K562 (cell line): ENCODE measurements at regions not wholly inside any gene's neighbourhood (a gene's known extent, or its start where the extent isn't known, plus 50 kb on each side); places are given as distances from the start of the nearest gene placed in this dataset.

Experiments
- ARID2 ChIP-seq: fragments of 450-650 bp; IDR thresholded peaks from 2 replicates; pipeline ENCODE4 v1.6.1; 2017; ENCODE audit warnings: antibody characterized with exemption, mild to moderate bottlenecking
- MAZ ChIP-seq, 2 experiments: fragments of 450-650 bp in 1 of 2; sonication (generic) in 1 of 2; formaldehyde crosslinking; IDR thresholded peaks in 1 of 2; conservative IDR thresholded peaks in 1 of 2; 2 replicates each; pipeline versions ENCODE4 v1.4.0 to v1.5.0; 2020; ENCODE audit warnings: mild to moderate bottlenecking in 1 of 2, missing genetic modification reagents in 1 of 2
- PBX2 ChIP-seq, 2 experiments: IDR thresholded peaks in 1 of 2; conservative IDR thresholded peaks in 1 of 2; 2 replicates each; pipeline ENCODE4 v1.6.1; 2016; ENCODE audit warnings: low read depth in 2 of 2, mild to moderate bottlenecking in 1 of 2, missing compliant biosample characterization in 1 of 2, missing genetic modification characterization in 1 of 2, moderate library complexity in 1 of 2
- RBM22 ChIP-seq: fragments of 200-400 bp; formaldehyde crosslinking; IDR thresholded peaks from 2 replicates; pipeline ENCODE4 v1.6.1; 2018; ENCODE audit warnings: low read length, low read depth; ENCODE audit not compliant: poor library complexity, severe bottlenecking
- SOX6 ChIP-seq: fragments of 450-650 bp; IDR thresholded peaks from 2 replicates; pipeline ENCODE4 v1.6.1; 2014; ENCODE audit warnings: mild to moderate bottlenecking
- ZFPM2 ChIP-seq: fragments of 250-450 bp; sonication (Bioruptor Pico); IDR thresholded peaks from 2 replicates; pipeline ENCODE4 v1.5.1; 2022; ENCODE audit warnings: mild to moderate bottlenecking
- ZNF592 ChIP-seq: fragments of 450-650 bp; IDR thresholded peaks from 2 replicates; pipeline ENCODE4 v1.6.1; 2017; ENCODE audit warnings: antibody characterized with exemption, mild to moderate bottlenecking

- TF ChIP-seq PBX2 (CRISPR knock-in tag; IDR thresholded peaks at IDR 0.05; ENCODE audit: low read depth) (no peak), PBX2 (tag; conservative IDR thresholded peaks at IDR 0.05; ENCODE audit: low read depth) (no peak), SOX6 (no peak), ARID2 (no peak), ZNF592 (no peak), RBM22 (no peak), ZFPM2 (no peak), MAZ (CRISPR knock-in tag; conservative IDR thresholded peaks at IDR 0.05 in 1 of 2, IDR thresholded peaks at IDR 0.05 in 1 of 2) (no peak)
Observed at GRCh38 chr9:78663369-78663768, 366.4 kb downstream of the PSAT1 start (continued).
